ENCODE measurements at regions not wholly inside any gene's neighbourhood (a gene's known extent, or its start where the extent isn't known, plus 50 kb on each side); places are given as distances from the start of the nearest gene placed in this dataset.

DNA sequence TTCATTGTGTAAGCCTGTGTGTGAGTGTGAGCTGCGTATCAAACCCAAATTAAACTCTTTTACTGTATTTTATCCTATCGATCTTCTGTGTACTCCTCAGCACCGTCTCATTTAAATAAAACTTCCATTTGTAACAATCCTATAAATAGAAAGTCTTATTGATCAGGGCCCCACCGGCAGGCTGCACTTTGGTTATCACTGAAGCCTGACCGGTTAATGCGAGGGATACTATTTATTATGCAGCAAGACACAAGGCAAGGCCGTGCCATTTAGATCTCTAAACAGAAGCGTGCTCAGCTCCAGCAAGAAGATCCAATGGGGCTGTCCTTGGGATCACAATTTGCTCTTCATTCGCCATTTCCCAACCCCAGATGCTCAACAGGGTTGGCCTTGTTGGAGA is 252.6 kb upstream of the TSHZ3 start:
- TF ChIP-seq TAF1 (IDR thresholded peaks at IDR 0.05; ENCODE audit: borderline replicate concordance, low read depth, low read length) = no peak
- no peak for TF ChIP-seq CTCF (IDR thresholded peaks at IDR 0.05)
- TF ChIP-seq POLR2AphosphoS5 (IDR thresholded peaks at IDR 0.05; ENCODE audit: low read depth, low read length) = no peak

Data from SK-N-SH (cell line).